Progenitor cell of endocrine pancreas (in vitro differentiated cells): ENCODE measurements at regions not wholly inside any gene's neighbourhood (a gene's known extent, or its start where the extent isn't known, plus 50 kb on each side); places are given as distances from the start of the nearest gene placed in this dataset.

Source experiments
- DNase-seq: peaks from one replicate; pipeline ENCODE4 v3.0.0; 2021; ENCODE audit warnings: low spot score; ENCODE audit not compliant: unreplicated experiment
- H3K27ac Mint-ChIP-seq: 2 replicates; pipeline ENCODE4 v1.8.0; 2021; ENCODE audit warnings: mild to moderate bottlenecking, moderate library complexity, mixed read lengths
- H3K27me3 Mint-ChIP-seq: 2 replicates; pipeline ENCODE4 v1.8.0; 2021; ENCODE audit warnings: mixed read lengths
- H3K36me3 Mint-ChIP-seq: 2 replicates; pipeline ENCODE4 v1.8.0; 2022; ENCODE audit warnings: mixed read lengths; ENCODE audit not compliant: insufficient read depth
- H3K4me1 Mint-ChIP-seq: 2 replicates; pipeline ENCODE4 v1.8.0; 2021; ENCODE audit warnings: low read depth, mixed read lengths
- H3K4me3 Mint-ChIP-seq: 2 replicates; pipeline ENCODE4 v1.8.0; 2021; ENCODE audit warnings: low read depth, mild to moderate bottlenecking, moderate library complexity, mixed read lengths
- H3K9me3 Mint-ChIP-seq: 2 replicates; pipeline ENCODE4 v1.8.0; 2021; ENCODE audit warnings: low read depth, mixed read lengths
- TF ChIP-seq, protein P1 (sequence below): fragments of 200-600 bp; sonication (generic); IDR thresholded peaks from one replicate; pipeline ENCODE4 v1.5.0; 2021; ENCODE audit warnings: antibody characterized with exemption, mild to moderate bottlenecking; ENCODE audit not compliant: unreplicated experiment

DNA sequence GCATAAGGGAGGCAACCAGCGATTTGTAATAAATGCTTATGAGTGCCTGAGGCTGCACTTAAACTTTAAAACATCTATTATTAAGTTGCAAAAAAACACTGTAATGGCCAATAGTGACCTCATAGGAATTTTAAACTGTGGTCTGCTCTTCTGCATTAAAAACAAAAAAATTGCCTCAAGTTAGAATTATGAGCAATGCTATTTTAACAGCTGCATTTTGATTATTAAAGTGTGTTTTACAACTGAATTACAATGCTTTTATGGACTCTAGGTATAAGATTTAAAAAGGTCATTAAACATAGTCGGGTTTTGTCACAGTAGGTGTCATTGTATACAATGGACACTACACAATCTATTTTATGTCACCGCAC lies 528.7 kb upstream of the FANCL start:
- Mint-ChIP-seq H3K4me1 (peaks cover 11% of the 10 kb centered on the region), H3K9me3 (no peaks in the 10 kb centered on the region), H3K36me3 (no peaks in the 10 kb centered on the region), H3K27ac (no peak overlapping the region), H3K4me3 (no peak overlapping the region), H3K27me3 (no peaks in the 10 kb centered on the region)
- no peak for DNase-seq
- TF ChIP-seq, protein P1, sequence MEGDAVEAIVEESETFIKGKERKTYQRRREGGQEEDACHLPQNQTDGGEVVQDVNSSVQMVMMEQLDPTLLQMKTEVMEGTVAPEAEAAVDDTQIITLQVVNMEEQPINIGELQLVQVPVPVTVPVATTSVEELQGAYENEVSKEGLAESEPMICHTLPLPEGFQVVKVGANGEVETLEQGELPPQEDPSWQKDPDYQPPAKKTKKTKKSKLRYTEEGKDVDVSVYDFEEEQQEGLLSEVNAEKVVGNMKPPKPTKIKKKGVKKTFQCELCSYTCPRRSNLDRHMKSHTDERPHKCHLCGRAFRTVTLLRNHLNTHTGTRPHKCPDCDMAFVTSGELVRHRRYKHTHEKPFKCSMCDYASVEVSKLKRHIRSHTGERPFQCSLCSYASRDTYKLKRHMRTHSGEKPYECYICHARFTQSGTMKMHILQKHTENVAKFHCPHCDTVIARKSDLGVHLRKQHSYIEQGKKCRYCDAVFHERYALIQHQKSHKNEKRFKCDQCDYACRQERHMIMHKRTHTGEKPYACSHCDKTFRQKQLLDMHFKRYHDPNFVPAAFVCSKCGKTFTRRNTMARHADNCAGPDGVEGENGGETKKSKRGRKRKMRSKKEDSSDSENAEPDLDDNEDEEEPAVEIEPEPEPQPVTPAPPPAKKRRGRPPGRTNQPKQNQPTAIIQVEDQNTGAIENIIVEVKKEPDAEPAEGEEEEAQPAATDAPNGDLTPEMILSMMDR = no peak

DNA sequence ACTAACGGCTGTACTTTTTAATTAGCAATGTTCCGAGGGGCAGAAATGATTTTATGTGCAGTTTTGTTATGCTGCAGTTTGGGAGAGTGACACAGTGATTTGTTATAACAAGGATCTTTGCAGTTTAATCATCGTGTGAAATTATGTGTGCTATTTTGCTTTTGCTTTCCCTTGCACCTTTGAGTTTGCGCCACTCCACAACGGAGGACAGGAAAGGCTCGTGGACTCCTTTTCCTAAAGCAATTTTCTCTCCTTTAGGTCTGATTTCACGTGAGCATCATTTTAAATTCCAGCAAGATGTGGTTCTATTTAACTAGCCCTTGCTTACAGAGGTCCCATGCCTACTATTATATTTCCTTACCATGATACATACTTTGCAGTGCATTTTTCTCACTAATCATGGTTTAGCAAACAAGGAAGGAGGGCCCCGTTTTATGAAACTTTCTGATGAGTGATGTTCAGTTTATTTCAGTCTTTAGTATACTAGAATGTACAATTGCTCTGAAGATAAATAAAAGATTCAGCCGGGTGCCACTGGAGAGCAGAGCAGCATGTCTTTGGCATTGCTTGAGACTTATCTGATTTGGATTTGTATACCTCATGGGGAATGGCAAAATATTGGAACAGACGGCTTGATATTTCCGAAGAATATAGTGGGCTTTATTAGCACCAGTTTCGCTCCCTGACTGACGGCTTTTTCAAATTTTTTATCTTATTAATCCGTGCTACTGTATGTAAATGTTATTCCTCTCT lies 528.2 kb upstream of the FANCL start:
- no peak overlapping the region for H3K27ac Mint-ChIP-seq

GRCh38 chr2:58768715-58769080 lies 527.6 kb upstream of the FANCL start:
- H3K4me1 Mint-ChIP-seq = peaks cover 14% of the 10 kb centered on the region
- H3K4me3 Mint-ChIP-seq = no peak overlapping the region
- H3K36me3 Mint-ChIP-seq = no peaks in the 10 kb centered on the region
- no peak overlapping the region for H3K27ac Mint-ChIP-seq
- no peaks in the 10 kb centered on the region for H3K27me3 Mint-ChIP-seq
- TF ChIP-seq, protein P1 = no peak
- no peak for DNase-seq
- H3K9me3 Mint-ChIP-seq = no peaks in the 10 kb centered on the region

More for the DNA sequence above, 528.2 kb upstream of the FANCL start:
- TF ChIP-seq, protein P1 = no peak
- H3K4me1 Mint-ChIP-seq = peaks cover 14% of the 10 kb centered on the region
- DNase-seq = no peak
- no peak overlapping the region for H3K4me3 Mint-ChIP-seq
- H3K27me3 Mint-ChIP-seq = no peaks in the 10 kb centered on the region
- no peaks in the 10 kb centered on the region for H3K9me3 Mint-ChIP-seq
- no peaks in the 10 kb centered on the region for H3K36me3 Mint-ChIP-seq

DNA sequence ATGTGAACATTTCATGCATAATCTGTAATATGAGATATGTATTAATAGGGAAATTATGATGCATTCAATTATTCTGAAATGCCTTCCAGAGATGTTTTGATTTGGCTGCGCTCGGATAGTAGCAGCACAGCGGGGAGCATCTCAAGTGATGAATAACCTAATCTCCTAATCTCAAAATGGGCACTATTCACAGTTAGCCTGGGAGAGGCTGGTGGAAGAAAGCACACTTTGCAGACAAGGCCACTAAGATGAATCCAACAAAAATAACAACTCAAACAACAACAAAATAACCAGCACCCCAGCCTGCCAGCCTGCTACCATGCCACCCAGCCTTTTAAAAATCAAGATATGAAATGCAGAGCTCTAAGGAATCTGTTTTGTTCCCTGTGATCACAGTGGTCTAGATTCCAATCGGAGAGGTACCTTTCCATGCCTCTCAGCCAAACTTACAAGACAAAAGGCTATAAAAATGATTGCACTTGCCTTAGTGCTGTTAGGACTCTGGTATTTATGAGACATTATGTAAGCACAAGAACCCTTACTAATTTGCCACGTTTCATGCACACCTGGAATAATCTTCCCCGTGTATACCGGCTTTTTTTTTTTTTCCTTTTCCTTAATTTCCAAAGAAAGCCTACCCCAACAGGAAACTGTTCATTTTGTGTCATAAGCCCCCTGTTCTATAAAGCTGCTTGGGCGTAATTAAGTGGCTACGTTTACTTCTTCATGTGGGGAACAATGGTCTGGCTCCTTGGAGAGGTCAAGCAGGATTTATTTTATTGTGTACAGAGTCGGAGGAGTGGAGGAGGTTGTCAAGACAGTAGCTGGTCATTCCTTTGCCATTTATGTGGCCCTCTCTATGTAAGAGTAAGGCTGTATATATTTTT lies 526.9 kb upstream of the FANCL start:
- H3K27me3 Mint-ChIP-seq = no peaks in the 10 kb centered on the region
- no peaks in the 10 kb centered on the region for H3K9me3 Mint-ChIP-seq
- DNase-seq = no peak
- no peak overlapping the region for H3K4me3 Mint-ChIP-seq
- H3K36me3 Mint-ChIP-seq = no peaks in the 10 kb centered on the region
- no peak overlapping the region for H3K27ac Mint-ChIP-seq
- TF ChIP-seq, protein P1 = no peak
- H3K4me1 Mint-ChIP-seq = peaks cover 15% of the 10 kb centered on the region

- no peak for DNase-seq
- TF ChIP-seq, protein P1 = no peak
- Mint-ChIP-seq H3K36me3 (no peaks in the 10 kb centered on the region), H3K27me3 (no peaks in the 10 kb centered on the region), H3K4me1 (peaks cover 17% of the 10 kb centered on the region), H3K9me3 (no peaks in the 10 kb centered on the region), H3K27ac (no peak overlapping the region), H3K4me3 (no peak overlapping the region)
Observed at GRCh38 chr2:58764338-58765104, 523.4 kb upstream of the FANCL start.
